ENCODE measurements at regions not wholly inside any gene's neighbourhood (a gene's known extent, or its start where the extent isn't known, plus 50 kb on each side); places are given as distances from the start of the nearest gene placed in this dataset.

DNA sequence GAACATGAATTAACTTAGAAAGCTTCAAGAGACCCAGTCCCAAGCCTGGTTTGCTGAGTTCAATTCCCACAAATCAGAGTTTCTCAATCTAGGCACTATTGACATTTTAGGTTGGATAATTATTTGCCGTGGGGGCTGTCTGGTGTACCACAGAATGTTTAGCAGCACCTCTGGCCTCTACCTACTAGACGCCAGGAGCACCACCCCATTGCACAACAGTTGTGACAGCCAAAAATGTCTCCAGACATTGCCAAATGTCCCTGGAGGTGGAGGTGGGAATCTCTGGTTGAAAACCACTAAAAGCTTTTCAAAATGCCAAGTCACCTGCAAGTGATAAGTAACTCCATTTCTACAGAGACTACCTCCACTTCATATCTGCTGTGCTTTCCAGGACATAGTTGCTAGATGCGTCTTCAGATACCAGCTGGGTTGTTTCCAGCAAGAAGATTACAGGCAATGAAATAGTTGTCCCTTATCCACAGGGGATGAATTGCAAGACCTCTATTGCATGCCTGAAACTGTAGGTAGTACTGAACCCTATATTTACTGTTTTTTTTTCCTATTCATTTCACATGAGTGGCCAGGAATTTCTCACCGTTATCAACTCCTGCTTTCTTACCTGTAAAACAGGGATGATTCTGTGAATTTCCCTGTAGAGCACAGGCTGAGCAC, 554.3 kb downstream of the ZEB2 start:
- no peak for DNase-seq (ENCODE audit: low read depth in 4 of 4, low spot score in 1 of 4)

DNA sequence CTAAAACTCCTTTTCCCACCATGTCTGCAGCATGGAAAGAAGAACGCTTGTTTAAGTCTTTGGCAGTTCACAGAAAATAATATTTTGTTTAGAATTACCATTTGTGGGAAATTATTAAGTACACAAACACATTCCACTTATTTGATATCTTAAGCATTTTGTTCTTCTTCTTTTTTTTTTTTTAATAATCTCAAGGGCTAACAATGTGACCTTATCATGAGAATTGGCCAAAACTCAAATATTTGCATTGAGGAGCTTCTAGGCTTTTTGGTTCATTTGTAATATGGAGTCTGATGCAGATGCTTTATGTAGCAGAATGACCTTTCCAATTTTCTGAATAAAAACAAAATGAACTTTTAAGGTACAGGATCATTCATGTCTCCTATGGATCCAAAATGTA, 555.0 kb downstream of the ZEB2 start:
- DNase-seq (ENCODE audit: low read depth in 4 of 4, low spot score in 1 of 4) = no peak

DNA sequence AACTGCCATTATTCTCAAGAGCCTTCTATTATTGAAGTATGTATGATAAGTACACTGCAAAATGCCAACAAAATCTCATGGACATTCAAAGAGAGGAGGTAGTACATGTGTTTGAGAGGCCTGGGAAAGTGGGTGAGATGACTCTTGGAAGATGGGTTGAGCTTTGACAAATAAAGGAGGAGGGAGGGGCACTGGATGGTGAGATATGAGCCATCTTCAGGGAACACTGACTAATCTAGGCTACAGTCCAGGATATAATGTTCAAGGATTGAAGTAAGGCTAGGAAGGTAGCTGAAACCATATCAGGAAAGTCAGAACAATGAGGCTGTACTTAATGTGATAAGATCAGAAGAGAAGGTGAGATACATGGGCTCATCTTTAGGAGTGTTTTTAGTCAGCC, 559.7 kb downstream of the ZEB2 start:
- no peak for DNase-seq (ENCODE audit: low read depth in 4 of 4, low spot score in 1 of 4)

DNA sequence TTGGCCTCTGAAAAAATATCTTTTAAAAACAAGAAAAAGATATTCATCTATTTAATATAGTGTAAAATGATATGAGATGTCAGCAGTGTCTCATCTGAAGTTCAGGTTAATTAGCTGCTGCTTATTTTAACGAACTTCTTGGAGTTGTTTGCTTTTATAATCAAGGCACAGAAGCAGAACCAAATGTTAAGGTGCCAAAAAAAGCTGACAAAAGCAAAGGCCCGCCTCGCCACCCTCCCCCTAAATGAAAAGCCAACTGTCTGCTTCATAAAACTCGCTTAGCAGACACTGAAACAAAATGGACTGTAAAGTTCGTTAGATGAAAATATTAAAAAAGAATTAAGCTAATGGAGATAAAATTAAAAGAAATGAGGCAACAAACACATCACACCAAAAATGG, 562.6 kb downstream of the ZEB2 start:
- DNase-seq (ENCODE audit: low read depth in 4 of 4, low spot score in 1 of 4) = no peak

DNA sequence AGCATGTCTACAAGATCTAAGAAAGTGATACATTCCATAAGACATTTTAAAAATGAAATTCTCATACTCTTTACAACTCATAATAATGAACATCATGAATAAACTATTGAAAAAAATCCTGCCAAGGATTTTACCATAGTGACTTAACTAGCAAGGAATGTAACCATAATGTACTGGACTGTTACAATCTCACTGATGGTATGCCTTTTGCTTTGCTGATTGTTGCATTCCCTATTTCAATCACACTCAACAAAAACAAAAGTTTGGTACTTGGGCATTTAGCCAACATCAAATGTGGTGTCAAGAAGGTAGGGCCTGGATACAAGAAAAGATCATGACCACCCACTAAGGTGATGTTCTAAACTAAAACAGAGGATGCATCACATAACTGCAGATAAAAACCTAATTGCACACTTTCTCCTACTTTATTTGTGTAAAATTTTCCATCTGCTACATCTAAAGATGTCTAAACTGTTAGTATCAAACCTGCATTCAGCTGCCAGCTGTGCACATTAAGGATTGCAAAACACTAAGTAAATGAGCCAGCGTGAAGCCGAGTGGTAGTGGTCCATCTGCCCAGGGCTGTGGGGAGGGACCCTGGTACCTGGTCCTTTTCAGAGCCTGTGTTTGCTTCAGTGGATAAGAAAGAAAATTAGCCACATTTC, 564.4 kb downstream of the ZEB2 start:
- DNase-seq (ENCODE audit: low read depth in 4 of 4, low spot score in 1 of 4) = no peak

DNA sequence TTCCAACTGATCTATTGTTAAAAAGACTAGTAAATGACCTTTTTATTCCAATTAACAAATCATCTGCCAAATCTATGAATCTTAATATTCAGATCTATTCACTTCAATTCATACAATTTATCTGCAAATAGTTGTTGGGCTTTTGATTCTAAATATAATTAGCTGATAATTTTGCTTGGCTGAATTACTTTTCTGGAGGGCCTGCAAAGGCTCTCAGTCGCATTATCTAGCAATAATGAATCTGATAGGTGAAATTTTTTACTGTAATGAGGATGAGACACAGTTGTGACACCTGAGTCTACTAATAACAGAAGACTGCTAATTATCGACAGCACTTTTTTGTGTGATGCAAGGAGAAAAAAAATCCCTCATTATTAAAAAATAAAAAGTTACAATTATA, 565.1 kb downstream of the ZEB2 start:
- DNase-seq (ENCODE audit: low read depth in 4 of 4, low spot score in 1 of 4) = no peak

DNA sequence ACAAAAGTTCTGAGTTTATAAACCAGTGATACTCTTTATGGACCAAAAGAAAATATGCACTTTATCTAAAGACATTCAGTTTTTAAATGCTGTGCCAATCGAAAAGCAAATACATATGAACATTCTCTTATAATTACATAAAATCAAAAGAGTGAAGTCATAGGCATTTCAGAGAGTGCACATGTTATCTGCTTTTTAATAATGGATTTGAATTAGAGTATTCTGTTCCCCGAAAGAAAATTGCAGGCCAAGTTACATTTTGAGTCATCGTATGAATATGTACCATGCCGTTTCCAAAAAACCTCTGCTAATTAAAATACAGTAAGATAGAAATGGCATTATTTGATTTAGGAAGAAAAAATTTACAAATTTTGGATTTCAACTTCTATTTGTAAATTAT, 565.7 kb downstream of the ZEB2 start:
- no peak for DNase-seq (ENCODE audit: low read depth in 4 of 4, low spot score in 1 of 4)

DNA sequence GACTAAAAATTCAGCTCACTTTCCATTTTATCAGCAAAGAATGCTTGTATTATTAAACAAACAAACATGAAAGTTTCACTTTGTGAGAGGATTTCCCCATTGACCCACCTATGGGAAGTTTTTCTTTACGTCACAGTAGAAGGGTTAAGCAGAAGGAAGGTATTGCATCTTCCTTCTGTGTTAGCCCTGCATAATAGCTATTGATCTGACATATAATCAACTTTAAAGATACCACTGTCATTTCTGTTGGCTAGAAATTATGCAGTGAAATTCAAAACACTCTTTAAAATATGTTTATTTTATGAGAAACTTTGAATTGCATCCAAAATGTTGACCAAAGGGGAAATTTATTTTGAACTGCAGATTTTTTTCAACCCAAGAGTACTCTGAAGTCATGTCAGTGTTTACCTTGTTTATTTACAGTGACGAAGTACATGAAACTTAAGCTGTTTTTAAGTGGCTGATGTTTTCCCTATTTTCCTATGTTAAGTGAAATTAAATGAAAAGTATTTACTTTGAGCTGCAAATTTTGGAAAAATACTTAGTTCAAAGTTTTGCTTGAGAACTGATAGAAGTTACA, 566.4 kb downstream of the ZEB2 start:
- DNase-seq (ENCODE audit: low read depth in 4 of 4, low spot score in 1 of 4) = no peak

DNA sequence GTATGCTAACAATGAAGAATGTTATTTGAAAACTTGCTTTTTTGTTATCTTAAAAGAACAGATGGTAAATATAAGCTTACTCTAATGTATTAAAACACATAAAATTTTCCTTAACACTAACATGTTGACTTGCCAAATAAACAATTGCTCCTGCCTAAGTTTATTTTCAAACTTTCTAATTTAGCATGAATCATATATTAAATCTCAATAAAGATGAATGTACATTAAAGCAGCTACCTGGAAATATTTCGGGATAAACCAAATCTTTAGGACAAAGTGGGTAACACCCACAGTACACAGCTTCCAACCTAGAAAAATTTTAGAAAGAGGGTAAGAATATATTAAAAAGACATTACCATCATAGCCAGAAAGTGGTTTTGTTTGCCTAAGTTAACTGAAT, 567.4 kb downstream of the ZEB2 start:
- no peak for DNase-seq (ENCODE audit: low read depth in 4 of 4, low spot score in 1 of 4)

DNA sequence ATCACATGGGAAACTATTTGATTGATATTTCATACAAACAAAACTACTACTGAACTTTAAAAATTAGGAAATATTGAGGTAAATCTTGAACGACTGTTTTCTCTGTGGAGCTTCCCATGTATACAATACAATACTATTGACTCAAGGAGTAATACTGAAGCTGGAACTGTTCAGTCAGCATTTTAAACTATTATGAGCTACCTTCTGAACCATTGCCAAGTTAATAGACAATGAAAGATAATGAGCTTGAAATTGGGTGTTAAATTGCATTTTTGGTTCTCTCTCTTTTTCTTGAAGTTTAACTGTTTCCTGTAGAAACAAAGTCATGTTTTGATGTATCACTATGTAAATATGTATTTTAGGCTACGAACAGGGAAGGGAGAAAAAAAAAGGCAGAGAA, 569.2 kb downstream of the ZEB2 start:
- DNase-seq (ENCODE audit: low read depth in 4 of 4, low spot score in 1 of 4) = no peak

DNA sequence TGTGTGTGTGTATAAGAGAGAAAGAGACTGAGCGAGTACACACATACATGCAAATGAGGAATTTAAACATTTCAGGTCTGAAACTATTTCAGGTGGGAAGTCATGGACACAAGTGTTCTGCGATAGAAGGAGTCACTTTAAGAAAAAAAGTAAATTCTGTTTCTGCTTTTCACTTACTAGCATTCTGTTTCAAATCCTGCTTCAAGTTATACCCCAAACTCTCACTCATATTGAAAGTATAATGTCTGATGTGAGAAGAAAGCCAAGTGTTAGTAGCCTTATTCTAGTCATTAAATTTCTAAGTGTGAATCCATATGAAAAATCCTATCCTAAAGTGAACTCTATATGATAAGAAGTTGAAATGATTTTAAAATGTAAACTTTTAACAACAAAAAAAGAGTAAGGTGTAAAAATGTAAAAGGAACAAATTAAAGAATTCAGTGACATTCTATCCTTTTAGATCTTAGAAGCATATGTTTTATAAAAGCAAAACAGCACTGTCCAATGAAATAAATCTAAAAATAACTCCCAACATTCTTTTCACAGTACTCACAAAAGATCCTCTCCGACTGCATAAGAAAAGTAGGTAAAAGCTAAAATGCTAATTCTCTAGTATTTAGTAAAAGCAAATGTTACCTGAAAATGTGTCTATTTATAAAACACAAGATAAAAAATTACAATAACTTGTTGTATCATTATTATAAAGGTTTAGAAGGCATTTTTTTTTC, 570.6 kb downstream of the ZEB2 start:
- no peak for DNase-seq (ENCODE audit: low read depth in 4 of 4, low spot score in 1 of 4)

DNA sequence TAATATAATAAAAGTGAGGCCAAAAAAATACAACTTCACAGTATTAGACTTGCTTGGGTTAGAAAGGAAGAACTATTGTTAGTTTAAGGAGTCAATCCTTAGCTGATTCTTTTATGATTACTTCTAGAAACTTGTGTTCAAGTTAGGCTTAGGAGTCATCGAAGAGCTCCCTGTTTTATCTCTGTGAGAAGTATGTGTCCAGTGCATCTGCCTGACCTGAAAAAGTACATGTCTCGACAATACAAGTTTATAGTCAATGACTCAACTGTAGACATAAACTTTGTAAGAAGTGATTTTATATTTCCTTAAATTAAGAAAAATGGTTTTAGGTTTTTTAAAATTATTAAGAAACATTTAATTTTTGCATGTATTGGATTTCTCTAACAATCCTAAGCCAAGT, 571.2 kb downstream of the ZEB2 start:
- DNase-seq (ENCODE audit: low read depth in 4 of 4, low spot score in 1 of 4) = no peak

DNA sequence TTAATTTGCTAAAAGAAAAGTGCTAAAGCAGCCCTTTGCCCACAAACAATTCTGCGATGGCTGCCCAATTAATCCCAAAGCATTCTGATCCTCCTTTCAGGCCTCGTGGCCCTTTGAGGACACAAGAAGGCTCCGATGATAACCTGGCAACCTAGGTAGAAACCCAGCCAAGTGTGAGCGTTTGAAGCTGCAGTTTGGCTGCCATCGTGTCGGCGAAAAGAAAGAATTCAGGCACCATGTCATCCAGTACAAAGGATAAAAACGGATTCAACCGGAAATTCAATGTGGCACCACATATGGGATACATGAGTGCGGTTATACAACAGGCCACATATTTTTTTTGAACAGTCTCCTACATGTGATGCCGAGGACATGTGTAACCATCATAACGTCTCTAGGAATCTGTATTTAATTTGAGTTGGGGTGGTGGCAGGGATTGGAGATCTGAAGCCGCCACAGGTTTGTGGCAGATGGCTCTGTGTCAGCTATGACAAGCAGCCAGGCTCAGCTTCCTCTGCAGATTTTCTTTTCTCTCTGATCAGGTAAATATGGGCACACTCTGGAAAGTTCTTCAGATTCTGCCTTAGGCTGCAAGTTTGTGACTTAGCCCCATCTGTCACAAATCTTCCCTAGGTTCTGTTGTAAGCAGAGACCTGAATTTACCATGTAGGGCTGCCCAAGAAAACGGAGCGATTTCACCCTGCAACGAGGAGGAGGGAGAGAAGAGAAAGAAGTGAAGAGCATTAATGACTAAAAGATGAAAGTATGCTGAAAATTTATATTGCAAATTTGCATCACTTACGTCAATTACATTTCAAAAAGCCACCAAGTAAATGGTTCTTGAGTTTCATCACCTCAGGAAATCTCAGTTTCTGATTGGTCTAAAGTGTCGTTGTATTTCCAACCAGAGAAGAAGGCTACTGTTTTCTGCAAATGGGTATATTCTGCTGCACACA, 573.2 kb downstream of the ZEB2 start:
- DNase-seq (ENCODE audit: low read depth in 4 of 4, low spot score in 1 of 4) = no peak

DNA sequence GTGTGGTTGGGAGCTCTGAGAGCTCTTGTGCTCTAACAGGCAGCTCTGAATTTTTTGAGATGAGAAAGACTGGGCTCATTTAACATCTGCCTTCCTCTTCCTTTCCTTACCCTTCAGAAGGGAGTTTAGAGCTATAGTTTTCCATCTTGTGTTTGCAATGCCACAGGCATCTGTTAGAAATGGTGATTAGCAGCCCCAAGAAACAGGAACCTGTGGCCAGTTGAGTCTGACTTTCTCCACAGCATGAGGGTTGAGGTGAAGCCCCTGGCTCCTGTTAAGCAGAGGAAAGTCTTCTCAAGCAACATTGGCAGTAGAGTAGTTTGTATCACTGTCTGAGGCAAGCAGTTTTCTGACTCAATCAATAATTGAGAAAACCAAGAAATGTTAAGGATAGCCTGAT, 577.4 kb downstream of the ZEB2 start:
- DNase-seq (ENCODE audit: low read depth in 4 of 4, low spot score in 1 of 4) = no peak

DNA sequence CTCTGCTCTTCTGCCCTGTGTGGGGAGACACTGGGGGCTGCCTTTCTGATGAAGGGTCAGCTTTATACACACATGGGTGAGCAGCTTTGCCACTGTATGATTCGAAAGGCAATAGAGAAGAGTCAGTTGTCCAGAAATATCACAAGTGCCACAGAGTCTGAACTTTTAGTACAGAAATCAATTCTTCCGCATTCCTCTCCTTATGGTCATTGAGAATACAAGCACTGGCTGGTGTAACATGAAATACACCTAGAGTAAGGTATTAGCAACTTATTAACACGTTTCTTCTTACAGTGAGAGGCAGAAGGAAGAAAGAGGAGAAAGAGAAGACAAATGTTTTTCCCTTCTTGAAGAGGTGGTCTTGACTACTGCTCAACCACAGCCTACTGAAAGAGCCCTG, 579.2 kb downstream of the ZEB2 start:
- DNase-seq (ENCODE audit: low read depth in 4 of 4, low spot score in 1 of 4) = no peak

DNA sequence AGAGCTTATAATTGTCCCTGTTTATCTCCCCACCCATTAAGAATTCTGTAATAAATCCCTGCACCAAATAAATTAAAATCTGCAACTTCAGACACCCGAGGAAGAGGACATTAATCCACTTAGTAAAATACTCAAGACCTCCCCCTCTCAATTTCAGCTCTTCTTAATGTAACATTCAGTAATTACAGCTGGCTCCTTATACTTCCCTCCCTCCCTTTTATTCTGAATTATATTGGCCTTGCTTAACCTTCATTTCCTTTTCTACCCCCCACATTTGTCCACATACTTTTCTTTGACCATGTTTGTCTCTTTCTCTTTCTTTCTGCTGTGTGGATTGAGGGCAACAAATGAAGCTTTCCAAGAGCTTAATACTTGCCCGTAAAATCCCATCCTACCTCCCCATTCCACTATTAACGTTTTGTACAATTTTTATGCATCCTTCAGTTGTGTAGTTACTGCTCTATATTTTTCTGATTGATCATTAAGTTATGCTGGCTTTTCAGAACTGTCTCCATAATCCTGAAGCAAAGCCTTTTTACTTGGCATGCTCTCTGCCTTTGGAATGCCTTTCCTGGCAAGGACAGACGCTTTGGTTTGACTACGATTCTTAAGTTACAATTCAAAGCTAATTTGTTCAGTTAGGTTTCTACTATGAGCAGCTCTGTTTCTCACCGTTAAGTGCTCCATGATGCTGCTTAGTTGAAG, 580.1 kb downstream of the ZEB2 start:
- DNase-seq (ENCODE audit: low read depth in 4 of 4, low spot score in 1 of 4) = no peak

DNA sequence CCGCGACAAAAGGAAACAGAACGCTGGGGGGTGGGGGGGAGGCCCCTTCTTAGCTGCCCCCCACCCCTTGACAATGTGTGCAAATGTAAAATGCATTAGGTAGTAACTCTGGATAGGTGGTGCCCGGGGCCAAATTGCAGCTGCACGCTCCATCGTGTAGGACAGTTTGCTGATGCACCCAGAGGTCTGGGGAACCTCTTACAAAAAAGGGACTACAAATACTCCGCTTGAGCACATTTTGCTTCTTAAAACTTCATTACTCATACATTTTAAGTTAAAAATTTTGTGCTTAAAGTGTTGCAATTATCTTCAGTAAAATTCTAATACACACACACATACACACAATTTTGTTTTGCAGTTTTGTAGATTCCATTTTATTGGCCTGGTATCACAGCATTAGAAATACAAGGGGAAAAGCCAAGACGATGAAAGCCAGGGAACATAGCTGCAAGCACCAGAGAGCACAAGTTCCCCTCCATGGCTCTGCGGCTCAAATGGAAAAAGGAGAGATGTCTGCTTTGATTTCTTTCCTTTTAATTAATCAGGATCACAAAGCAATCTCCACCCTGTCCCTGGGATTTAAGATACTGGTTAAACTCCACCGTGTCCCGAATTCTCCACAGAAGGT, 582.1 kb downstream of the ZEB2 start:
- peak in 1 of 4 experiments; percentile 2 for DNase-seq (ENCODE audit: low read depth in 4 of 4, low spot score in 1 of 4)

DNA sequence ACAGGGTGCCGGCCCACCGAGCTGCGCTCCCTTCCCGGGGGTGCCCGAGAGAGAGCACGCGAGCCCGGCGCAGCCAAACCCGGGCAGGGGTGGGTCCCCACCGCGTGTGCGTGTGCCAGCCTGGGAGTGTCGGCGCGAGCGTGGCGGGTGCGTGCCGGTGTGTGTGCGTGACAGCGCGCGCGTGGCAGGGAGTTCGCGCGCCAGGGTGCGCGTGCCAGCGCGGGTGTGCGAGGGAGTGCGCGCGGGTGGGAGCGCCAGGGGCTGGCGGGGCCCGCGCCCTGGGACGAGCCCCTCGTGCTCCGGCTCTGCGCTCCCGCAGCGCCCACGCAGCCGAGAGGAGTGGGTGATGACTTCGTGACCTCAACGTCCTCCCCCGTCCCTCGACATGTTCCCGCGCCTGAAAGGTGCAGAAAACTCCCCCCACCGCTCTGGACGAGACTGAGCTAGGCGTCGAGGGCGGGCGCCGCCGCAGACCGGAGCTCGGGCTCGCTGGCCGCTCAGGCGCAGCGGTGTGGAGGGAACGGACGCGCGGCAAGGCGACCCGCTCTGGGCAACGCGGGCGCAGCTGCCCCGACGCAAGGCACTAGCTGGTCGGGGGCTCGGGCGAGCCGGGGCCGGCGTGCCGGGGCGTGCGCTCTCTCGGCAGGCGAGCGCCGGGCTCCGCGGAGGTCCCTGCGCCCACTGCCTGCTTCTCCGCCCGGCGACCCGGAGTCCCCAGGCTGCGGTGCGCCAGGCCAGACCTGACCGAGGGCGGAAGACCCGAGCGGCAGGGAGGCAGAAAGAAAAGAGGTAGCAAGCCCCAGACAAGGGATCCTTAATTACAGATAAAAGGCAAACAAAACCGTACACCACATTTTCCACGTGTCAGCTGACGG, 582.8 kb downstream of the ZEB2 start:
- DNase-seq (ENCODE audit: low read depth in 4 of 4, low spot score in 1 of 4) = peak in 1 of 4 experiments; percentile 12

DNA sequence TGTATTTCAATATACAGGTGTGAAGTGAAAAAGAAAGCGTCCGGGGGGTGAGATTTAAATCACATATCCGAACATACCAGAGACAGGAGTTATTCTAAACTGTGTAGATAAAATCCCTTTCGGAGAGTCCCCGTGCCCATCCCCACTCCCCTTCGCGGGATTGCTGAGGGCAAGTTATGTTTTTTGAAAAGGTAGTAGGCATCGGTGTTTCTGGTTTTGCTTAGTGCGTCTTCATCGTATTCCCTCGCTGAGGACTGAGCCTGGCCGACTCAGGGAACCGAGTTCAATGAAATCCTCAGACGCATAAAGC, 583.4 kb downstream of the ZEB2 start:
- DNase-seq (ENCODE audit: low read depth in 4 of 4, low spot score in 1 of 4) = no peak
